OCI-M2 (cell line): ENCODE measurements at regions not wholly inside any gene's neighbourhood (a gene's known extent, or its start where the extent isn't known, plus 50 kb on each side); places are given as distances from the start of the nearest gene placed in this dataset.

Source experiments
- DNase-seq: peaks from one replicate; lab custom pipeline; 2025; ENCODE audit not compliant: unreplicated experiment; lab: John Stamatoyannopoulos, UW

DNA sequence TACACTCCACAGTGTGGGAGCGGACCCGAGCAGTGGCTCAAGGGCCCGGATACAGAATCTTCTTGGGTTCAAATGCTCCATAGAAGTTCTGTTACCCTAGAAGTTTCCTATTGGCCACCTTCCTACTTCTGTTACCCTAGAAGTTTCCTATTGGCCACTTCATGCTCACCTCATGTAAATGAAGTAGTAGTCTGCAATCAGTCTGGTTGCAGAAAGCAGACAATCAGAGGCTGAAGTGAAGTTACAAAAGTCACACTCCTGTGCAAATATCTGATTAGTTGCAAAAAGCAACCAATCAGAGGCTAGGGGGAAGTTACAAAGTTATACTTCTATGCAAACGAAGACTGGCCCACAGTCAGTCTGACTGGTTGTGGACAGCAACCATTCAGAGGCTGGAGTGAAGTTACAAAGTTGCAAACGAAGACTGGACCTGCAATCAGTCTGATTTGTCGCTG is 77.8 kb upstream of the CPNE8 start:
- DNase-seq: no peak

DNA sequence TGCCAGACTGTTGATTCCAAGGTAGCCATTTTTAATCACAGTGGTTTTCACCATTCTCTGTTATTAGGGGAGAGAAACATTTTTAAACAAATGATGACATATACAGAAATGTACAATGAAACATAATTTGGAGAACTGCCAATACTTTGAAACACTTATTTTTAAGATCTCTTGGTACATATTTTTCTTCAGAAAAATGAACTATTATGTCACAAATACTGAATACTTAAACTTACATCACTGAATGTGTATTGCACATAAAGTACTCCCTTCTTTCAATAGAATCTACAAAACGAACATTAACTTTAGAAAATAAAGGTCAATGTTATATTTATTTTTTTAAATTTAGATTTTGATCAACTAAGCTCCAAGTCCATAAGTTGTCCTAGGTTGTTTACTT is 71.7 kb upstream of the CPNE8 start:
- DNase-seq: no peak

DNA sequence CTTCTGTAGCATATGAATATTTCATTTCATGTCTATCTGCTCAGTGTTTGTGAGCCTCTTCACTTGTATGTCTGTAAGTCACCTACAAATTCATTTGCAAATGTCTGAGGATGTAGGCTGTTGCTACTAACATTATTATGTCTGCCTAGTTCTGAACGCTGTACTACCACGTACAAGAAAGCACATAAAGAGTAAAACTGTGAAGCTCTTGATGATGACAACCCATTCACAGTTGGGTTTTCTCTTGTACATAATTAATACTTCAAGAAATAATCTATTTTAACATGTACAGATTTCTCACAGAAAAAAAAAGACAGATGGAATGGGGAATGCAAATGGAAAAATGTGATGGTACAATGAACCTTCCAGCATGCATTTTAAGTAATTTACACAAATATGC is 64.3 kb upstream of the CPNE8 start:
- DNase-seq: no peak

DNA sequence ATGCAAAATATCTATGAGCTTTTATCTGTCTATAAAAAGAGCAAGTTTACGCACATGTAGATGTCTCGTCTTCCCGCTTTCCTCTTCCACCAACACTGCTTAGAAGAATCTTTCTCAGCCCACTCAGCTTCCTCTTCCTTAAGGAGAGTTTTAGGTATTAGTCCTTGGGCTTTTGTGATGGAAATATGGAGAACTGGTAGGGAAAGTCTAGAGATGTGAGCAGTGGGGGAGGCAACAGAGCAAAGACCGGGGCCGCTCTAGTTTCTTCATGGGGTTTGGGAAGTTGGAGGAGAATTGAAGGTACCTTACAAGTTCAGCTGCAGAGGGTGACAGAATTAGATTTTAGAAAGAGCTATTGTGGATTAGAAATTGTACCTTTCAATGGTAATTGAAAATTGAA is 56.3 kb upstream of the CPNE8 start:
- DNase-seq: no peak

DNA sequence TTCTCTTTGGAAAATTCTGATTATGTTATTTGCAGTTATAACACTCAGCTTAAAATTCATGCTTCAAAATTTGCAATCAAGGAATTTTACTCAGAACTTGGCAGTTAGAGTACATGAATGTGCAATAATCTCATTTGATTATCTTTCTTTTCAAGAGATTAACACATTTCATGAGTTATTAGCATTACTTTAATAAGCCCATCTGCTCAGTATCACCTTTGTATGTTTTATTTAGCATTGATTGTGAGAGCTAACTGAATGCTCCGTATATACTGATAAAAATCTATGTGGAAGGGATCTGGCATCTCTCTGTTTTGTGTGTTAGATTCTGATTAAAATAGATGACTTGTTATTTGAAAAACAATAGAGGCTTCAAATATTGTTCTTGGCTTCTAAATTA is 55.6 kb upstream of the CPNE8 start:
- no peak for DNase-seq

DNA sequence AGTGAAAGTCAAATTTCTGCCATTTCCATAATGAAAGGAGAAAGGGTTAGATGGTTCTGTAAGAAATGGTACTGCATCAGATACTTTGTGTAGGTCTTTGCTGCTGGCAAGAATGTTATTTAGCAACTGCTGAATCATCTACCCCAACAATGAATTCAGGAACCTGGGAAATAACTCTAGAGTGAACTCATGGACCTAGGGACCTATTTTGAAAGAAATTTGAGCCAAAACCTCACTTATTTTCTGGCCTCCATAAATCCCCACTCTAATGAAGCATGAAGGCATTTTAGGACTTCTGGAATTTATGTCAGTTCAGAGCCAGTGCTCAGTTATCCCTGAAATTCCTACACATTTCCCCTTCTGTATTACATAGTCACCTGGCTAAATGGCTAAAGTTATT is 50.9 kb upstream of the CPNE8 start:
- DNase-seq: no peak
